Islet of Langerhans (tissue), 1 donor: ENCODE measurements at regions not wholly inside any gene's neighbourhood (a gene's known extent, or its start where the extent isn't known, plus 50 kb on each side); places are given as distances from the start of the nearest gene placed in this dataset.

Experiments
- FAIRE-seq: peaks from one replicate; lab custom pipeline; 2011; peaks lifted over from hg19 to GRCh38; lab: Jason Lieb, UNC

DNA sequence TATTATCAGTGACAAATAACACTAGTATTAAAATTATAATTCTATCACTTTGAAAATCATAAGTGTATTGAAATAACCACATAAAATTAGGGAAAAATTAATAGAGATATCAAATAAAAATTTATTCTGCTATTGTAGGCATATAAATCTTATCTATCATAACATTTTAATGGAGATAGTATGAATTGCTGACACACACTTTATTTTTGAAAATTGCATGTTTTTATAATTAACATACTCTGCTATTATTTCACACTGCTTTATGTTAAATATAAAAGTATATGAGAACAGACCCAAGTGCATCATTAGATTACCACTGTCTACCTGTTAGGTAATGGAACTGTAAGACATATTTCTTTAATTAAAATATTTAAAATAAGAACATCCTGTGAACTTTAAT, 2150.2 kb downstream of the ARAP2 start:
- no peak for FAIRE-seq

DNA sequence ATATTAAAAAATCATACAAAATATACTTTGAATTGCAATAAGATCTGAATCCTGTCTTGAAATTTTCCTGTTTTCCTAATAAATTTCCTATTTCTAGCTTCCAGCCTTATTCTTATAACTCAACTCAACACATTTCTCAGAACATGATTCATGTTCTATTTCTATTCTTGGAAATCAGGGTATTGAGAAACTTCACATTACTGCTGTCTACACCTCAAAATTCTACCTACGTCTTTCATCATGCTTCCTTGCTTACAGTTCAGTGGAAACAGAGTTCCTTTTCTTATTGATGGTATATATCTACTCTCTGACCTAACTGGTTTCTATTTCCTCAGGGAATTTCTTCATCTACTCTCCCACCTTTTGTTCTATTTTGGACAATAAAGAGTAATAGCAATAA, 2139.0 kb downstream of the ARAP2 start:
- no peak for FAIRE-seq

DNA sequence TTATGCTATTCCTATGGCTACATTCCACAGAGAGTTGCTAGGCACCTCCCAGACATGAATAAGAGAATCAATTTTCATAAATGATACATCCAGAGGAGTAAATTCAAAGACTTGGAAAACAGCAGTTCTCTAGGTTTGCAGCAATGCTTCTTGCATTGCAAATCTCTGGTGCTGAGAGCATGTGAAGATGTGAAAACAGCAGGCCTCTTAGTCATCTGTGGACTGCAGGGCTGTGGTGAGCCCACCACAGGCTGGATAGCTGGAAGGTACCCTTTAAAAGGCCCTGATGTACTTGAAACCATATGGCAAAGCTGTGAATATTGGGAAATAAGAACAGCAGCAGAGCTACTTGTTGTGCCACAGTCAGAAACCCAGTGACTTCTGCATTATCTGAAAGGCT, 2135.9 kb downstream of the ARAP2 start:
- no peak for FAIRE-seq

DNA sequence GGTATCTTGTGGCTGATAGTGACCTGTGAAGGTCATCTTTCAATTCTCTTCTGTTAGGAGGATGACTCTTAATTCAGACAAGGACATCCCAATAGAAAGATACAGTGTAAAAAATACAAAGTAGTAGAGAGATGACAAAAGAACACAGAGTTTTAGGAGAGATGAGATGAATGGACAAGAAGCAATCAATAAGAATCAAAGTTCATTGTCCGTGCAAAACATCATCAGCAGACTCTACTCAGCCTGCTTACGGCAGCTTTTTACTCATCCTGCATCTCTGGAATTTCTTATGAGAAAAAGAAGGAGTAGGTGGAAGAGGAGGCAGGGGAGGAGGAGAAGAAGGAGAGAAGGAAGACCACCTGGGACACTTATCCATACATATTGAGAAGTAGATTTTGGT, 2131.7 kb downstream of the ARAP2 start:
- no peak for FAIRE-seq

DNA sequence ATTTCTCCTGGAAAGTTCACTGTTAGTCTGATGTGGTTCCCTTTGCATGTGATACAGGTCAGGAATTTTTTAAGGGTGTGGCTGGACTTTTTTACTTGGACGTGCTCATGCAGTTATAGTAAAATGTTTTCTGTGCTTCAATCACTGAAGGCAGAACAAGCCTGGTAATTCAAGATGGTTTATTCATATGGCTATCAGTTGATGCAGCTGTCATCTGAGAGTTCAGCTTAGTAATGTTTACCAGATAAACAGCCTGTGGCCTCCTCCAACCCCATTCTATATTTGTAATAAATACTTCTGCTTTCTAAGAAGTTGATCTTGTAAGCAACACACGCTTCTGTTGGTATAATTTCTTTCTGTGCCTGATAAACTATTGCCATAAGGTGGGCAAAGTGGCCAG, 2105.9 kb downstream of the ARAP2 start:
- no peak for FAIRE-seq

DNA sequence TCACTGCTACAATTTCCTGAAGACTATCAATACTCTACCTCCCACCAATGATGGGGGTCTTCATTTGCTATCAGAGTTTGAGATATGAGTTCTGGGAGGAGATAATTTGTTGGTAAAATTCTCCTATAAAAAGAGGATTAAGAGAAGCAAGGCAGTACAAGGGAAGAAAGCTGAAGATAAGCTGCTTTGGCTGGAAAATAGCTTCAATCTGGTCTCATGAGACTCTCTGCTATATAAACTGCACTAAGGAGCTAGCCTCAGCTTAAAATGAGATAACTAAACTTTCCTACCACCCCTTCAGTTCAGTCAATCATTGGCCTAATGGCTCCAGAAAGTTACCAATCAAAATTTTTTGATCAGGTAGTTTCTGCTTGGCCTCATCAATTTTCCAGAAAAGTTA, 2105.0 kb downstream of the ARAP2 start:
- FAIRE-seq, result no peak

DNA sequence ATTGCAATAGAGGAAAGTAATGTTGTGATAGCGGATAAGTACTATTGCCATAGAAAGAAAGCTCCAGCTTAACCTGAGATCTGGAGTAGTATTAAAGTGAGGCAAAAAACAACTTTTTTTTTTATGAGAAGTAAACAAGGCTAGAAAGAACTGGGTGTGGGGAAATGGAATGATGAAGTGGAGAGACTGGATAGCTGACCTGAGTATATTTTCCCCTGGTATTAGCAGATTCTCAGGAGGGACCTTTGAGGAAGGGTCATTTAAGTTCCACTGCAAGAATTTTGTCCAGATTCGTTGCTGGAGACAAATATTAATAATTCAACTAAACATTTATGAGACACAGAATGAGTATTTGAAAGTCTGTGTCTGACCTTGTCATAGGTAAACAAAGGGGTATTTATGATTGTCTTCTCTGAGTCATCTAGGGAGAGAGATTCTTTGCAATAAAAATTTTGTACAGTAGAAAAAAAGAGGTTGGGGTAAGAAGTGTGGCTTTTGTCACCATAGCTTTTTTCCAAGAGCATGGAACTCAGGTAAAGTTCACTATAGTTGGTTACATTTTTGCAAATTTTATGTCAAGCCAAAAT, 2095.9 kb downstream of the ARAP2 start:
- no peak for FAIRE-seq

DNA sequence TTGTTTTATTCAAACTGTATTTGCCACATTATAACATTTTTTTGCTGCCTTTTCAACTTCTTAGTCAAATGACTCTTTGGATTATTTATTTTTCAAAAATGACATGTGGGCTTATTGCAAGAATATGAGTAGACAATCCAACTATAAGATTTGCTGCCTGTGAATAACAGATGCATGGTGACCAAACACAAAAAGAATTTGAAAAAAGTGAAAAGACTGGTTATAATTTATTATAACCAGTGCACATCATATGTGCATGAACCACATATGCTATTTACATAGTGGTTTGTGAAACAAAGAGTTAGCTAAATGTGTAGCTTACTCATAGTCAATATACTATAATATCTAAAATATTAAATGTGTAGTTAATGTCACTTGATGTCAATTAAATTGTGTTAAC, 2086.8 kb downstream of the ARAP2 start:
- no peak for FAIRE-seq

DNA sequence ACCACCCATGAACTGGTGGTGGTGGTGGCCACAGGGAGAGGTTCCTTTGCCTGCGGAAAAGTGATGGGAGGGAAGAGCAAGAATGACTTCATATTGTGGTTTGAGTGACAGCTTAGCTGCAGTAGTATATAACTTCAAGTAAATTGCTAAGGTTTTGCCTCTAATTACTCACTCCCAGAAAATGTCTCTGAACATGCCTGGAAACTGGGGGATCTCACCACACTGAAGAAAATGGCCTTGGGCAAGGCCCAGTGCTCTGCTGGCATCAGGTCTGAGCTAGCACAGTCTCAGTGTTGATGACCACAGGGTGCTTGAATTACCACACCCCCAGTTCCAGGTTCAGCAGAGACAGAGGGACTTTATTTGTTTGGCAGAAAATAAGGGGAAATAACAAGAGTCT, 2085.4 kb downstream of the ARAP2 start:
- FAIRE-seq, result no peak

DNA sequence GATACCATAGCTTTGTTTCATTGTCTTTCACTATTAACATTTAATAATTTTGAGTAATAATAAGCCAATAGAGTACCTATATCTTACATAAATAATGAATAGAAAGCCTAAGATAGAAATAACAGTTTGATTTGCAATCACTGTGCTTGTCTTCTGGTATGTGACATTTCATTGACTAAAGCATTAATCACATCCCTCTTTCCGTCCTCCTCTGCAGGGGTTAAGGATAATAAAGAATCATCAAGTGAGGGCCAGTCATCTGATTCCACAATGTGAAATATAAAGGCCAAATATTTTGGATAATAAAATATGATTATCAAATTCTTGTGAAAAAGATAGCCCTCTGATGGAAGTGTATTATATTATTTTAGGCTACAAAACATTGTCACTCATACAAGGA, 2073.4 kb downstream of the ARAP2 start:
- no peak for FAIRE-seq

DNA sequence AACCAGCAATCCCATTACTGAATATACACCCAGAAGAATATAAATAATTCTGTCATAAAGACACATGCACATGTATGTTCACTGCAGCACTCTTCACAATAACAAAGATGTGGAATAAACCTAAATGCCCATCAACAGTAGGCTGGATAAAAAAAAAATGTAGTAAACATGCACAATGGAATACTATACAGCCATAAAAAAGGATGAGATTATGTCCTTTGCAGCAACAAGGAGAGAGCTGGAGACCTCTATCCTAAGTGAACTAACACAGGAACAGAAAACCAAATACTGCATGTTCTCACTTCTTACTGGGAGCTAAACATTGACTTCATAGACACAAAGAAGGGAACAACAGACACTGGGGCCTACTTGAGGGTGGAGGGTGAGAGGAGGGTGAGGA, 2067.7 kb downstream of the ARAP2 start:
- no peak for FAIRE-seq

DNA sequence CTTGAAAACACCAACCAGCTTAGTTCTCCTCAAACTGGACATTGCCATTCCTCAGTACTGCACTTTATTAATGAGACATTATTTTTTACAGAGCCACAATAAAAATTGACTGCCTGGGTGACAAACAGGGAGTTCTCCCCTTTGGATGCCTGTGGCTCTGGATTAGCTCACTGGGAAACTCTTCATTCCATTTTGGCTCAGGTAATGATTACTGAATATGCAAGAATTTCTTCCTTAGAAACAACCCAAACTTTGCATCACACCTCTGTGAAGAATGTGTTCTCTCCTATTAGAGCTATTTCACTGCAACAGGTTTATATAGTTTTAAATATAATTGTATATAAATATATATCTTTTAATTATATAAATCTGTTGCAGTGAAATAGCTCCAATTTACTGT, 2065.8 kb downstream of the ARAP2 start:
- no peak for FAIRE-seq

DNA sequence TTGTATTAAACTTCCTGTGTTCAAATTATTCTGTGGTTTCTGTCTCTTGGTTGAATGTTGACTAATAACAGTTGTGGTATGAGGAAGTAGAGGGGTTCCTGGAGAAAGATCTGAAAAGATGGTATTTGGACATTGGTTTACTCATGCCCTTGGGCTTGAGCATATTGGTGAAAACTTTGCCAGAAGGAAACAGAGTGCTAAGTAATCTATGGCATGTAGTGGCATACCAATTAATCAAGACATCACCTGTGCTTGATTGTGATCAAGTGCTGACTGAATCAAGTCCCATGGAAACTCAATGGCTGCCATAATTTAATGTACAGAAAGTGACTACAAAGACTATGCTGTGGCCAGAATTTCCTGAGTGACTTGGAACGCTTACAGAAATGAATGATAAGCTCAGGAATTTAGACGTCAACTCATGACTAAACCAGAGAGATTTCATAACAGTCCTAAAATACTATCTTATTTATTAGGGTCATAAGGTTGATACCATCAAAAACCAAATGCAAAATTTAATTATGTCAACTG, 2062.9 kb downstream of the ARAP2 start:
- FAIRE-seq, result no peak

DNA sequence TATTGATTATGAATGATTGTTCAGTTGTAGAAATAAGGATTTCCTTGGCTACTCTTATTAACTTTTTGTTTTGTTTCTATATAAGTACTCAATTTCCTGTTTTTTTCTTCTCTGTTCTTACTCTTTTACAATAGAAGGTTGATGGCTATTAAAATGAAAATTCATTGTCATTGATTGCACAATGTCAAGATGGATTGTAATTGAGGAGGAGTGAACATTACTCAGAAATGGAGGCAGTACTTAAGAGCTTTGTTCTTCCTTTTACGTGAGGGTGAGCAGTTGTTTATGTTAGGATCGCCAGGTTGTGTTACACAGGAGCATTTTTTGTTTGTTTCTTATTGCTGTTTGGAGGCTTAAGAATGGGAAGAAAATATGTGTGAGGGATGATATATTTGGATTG, 2062.4 kb downstream of the ARAP2 start:
- FAIRE-seq, result no peak

DNA sequence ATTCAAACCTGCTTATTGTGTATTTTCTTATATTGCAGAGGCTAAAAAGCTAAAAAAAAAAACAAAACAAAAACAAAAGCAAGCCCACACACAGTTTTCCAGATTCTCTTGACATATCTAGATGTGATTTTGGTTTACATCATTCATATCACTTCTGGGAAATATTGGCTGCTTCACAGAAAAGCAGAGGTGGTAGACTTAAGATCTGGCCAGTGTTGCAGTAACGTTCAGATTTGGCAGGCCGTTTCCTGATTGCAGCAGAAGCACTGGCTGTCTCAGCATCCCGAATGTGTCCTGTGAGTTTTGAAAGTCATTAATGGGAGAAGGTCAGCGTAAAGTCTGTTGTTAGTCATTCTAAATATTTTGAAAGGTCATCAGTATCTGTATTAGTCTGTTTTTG, 2062.0 kb downstream of the ARAP2 start:
- FAIRE-seq, result no peak

DNA sequence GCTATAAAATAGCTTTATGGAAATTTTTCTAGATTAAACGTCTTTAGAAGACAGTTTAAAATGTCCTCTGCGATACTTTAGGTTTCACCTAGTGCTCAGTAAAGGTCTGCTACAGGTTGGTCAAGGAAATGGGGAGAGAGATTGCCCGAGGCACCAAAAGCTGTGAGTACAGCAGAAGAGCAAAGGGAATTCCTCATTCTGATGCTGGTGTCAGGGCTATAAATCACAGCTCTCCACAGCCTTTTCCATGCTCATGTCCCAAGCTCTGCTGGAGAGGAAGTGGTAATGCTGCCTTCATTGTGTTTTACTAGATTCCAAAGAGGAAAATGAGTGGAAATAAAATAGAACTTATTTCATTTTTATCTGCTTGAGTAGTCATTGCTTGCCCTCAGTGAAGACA, 2060.4 kb downstream of the ARAP2 start:
- no peak for FAIRE-seq

DNA sequence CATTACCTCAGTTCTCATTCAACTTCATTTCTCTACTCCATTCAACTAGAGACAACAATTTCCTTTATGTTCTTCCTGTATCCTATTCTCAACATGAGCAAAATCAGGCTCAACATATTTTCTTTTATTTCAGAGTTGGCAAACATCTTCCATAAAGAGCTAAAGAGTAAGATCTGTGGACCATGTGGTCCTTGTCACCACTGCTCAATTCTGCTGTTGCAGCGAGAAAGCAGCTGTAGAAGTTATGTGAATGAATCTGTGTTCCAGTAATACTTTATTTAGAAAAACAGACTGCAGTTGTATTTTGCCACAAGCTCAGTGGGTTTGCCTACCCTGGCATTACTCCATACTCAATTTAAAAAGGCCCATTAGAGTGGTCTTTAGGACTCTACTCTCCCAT, 2057.3 kb downstream of the ARAP2 start:
- FAIRE-seq, result no peak

DNA sequence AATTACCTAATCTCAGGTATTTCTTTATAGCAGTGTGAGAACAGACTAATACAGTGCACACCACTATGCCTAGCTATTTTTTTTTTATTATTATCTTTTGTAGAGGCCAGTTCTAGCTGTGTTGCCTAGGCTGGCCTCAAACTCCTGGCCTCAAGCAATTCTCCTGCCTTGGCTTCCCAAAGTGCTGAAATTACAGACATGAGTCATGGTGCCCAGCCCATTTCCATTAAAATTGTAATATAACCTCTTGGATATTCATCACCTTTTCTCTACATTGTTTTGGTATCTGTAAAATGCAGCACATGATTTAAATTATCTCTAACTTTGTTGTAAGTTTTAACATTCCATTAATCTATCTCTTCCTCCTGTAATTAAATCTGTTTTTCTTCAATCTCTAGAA, 2052.9 kb downstream of the ARAP2 start:
- no peak for FAIRE-seq

DNA sequence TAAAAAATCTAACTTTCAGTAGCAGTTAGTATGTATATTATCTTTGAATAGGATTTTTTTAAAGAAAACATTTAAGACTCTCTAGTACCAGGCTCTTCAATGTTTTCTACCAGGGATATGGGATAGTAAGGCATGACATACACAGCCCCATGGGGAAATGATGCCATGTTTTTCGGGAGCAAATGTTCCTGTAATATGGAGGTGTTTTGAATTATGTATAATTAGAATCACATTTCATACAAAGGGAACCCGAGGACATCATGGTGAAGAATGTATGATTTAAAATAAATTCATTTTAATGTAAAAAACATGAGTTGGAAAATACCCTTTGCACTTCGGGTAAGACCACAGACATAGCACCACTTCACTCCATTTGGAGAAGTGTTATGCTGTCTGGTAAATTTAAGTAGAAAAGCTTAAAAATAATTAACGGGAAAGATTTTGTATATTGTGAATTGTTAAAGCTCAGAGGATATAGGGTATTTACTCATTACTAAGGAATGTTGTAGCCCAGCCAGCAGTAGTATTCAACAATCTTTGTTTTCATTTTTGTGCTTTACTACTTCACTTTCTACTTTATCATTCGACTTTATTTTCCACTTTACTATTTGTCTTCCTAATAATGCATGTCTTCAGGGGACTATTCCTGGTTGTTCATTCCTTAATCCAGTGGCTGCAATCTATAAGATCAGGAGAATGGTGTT, 2050.7 kb downstream of the ARAP2 start:
- no peak for FAIRE-seq

DNA sequence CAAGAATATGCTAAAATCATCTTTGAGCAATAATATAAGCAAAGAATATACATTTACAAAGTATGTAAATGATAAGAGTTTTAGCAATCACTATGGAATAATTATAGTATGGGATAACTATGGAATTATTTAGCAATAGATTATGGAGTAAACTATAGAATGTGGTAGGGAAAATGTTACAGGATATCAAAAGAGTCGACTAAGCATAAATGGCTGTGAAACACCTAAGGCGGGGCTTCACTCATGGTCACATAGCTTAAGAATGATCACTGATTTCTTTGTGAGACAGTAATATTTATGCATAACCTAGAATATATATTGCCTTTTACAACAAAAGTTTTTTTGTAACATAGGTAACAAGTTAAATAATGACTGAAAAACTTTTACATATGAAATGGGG, 2049.7 kb downstream of the ARAP2 start:
- no peak for FAIRE-seq

DNA sequence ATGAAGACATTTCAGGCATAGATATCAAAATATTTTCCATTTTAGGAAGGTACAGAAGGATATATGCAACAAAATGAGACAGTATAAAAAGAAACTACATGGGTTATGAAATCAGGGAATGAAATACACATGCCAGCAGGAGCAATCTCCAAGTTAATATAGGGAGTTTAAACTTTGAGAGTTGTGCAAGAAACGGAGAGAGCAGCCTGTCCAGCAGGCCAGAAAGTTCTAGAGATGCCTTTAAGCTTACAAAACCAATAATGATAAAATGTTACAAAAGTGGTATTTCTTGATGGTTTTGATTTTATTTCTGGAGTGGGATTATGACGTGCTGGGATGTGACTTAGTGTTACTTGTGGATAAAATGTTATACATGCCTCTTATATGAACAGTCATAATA, 2047.9 kb downstream of the ARAP2 start:
- FAIRE-seq, result no peak

DNA sequence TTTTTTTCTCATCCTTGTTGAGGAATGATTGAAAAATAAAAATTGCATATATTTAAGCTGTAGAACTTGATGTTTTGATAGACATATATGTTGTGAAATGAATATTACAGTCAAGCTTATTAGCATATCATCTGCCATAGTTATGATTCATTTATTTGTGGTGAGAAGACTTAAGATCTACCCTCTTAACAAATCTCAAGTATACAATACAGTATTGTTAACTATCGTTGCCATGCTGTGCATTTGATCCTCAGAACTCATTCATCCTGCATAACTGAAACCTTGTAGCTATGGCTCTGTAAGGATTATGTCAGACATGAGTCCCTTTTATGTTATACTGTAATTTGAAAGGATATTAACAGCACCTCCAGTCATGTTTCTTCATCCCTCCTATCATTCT, 2045.3 kb downstream of the ARAP2 start:
- FAIRE-seq, result no peak

DNA sequence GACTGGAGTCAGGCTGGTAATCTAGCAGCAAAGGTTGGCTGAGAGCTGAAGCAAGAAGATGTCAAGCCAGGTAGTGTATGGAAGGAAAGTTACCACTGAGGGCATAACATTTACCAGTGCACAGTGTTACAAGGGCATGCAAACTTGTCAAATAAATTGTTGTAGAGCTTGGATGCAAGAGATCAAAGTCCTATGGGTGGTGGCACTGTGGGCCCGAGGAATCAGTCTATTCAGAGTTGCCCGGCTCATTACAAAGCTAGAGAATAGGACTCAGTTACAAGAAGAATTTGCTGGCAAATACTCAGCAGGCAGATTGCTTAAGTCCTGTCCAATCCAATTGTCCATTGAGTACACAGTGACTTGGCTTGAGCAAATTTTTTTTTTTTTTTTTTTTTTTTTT, 2043.8 kb downstream of the ARAP2 start:
- no peak for FAIRE-seq

DNA sequence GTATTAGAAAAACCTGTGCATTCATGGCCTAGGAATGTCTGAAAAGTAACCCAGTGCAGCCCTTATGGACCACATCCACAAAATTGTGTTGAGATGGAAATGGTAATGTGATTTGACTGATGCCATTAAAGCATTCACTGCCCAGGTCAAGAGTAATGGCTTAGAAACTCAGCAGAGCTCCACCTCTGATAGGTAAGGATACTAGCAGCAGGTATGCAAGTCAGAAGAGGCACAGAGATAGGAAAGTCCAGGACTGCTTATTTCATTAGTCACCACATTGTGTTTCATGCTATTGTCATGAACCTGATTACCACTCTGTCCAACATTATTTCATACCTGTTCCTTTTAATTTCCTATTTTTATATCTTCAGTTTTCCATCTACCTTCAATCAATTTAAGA, 2042.2 kb downstream of the ARAP2 start:
- no peak for FAIRE-seq
